ENCODE measurements at regions not wholly inside any gene's neighbourhood (a gene's known extent, or its start where the extent isn't known, plus 50 kb on each side); places are given as distances from the start of the nearest gene placed in this dataset.

GRCh38 chr13:29924482-29925350 is 74.3 kb upstream of the UBL3 start:
- CTCF ChIA-PET: interaction anchor here (0.6 to 7.6 kb wide), 37 partner anchors 8 to 416 kb away, joined by 3 to 133 read pairs (median 6); partner anchors contain the start of gene UBL3
- no peak for TF ChIP-seq CTCF (IDR thresholded peaks at IDR 0.05; ENCODE audit: control extremely low read depth, extremely low read depth, low read depth, missing control alignments)
- POLR2A ChIA-PET: no interaction called here
- DNase-seq (ENCODE audit: extremely low spot score): no peak

GRCh38 chr13:29923554-29924481 is 73.4 kb upstream of the UBL3 start:
- DNase-seq (ENCODE audit: extremely low spot score): peak; percentile 66
- ChIA-PET POLR2A (no interaction called here), CTCF (interaction anchor here (0.6 to 7.6 kb wide), 47 partner anchors 8 to 415 kb away, joined by 3 to 133 read pairs (median 5); partner anchors contain the start of gene UBL3)
- peak; percentile 74 for TF ChIP-seq CTCF (IDR thresholded peaks at IDR 0.05; ENCODE audit: control extremely low read depth, extremely low read depth, low read depth, missing control alignments)

GRCh38 chr13:29922896-29923295 is 72.5 kb upstream of the UBL3 start:
- no peak for DNase-seq (ENCODE audit: extremely low spot score)
- ChIA-PET CTCF (interaction anchor here (0.8 to 7.6 kb wide), 19 partner anchors 8 to 414 kb away, joined by 3 to 133 read pairs (median 4); partner anchors contain the start of gene UBL3), POLR2A (no interaction called here)
- TF ChIP-seq CTCF (IDR thresholded peaks at IDR 0.05; ENCODE audit: control extremely low read depth, extremely low read depth, low read depth, missing control alignments): no peak

GRCh38 chr13:29922281-29922821 is 71.9 kb upstream of the UBL3 start:
- TF ChIP-seq CTCF (IDR thresholded peaks at IDR 0.05; ENCODE audit: control extremely low read depth, extremely low read depth, low read depth, missing control alignments): no peak
- no peak for DNase-seq (ENCODE audit: extremely low spot score)
- CTCF ChIA-PET: interaction anchor here (0.8 to 7.6 kb wide), 8 partner anchors 8 to 414 kb away, joined by 3 to 133 read pairs (median 3); no protein-coding TSS in a partner anchor
- POLR2A ChIA-PET: no interaction called here

- no peak for DNase-seq (ENCODE audit: extremely low spot score)
- no peak for TF ChIP-seq CTCF (IDR thresholded peaks at IDR 0.05; ENCODE audit: control extremely low read depth, extremely low read depth, low read depth, missing control alignments)
- CTCF ChIA-PET: interaction anchor here (1.1 to 7.6 kb wide), 4 partner anchors 14 to 413 kb away, joined by 3 to 133 read pairs (median 51); no protein-coding TSS in a partner anchor
- POLR2A ChIA-PET: no interaction called here
These were observed 71.1 kb upstream of the UBL3 start for GRCh38 chr13:29921542-29921941.
